HepG2 (cell line): ENCODE measurements at regions not wholly inside any gene's neighbourhood (a gene's known extent, or its start where the extent isn't known, plus 50 kb on each side); places are given as distances from the start of the nearest gene placed in this dataset.

Experiments
- CAMTA2 ChIP-seq: sonication (generic); formaldehyde crosslinking; IDR thresholded peaks from 2 replicates; pipeline ENCODE4 v1.4.0; 2020; ENCODE audit warnings: mild to moderate bottlenecking, missing genetic modification reagents, borderline replicate concordance
- CEBPG ChIP-seq: IDR thresholded peaks from 2 replicates; pipeline ENCODE4 v1.6.1; 2016
- FLYWCH1 ChIP-seq: sonication (generic); formaldehyde crosslinking; IDR thresholded peaks from 2 replicates; pipeline ENCODE4 v1.8.1; 2023; ENCODE audit warnings: mild to moderate bottlenecking, missing genetic modification reagents
- FOXJ3 ChIP-seq: sonication (generic); formaldehyde crosslinking; IDR thresholded peaks from 2 replicates; pipeline ENCODE4 v1.4.0; 2020; ENCODE audit warnings: missing genetic modification reagents, mild to moderate bottlenecking, borderline replicate concordance
- GTF3A ChIP-seq: sonication (generic); formaldehyde crosslinking; conservative IDR thresholded peaks from 2 replicates; pipeline ENCODE4 v1.4.0; 2020; ENCODE audit warnings: mild to moderate bottlenecking, missing genetic modification reagents
- MEF2D ChIP-seq: sonication (generic); formaldehyde crosslinking; IDR thresholded peaks from 2 replicates; pipeline ENCODE4 v1.5.1; 2020; ENCODE audit warnings: mild to moderate bottlenecking, missing genetic modification reagents
- NFE2L1 ChIP-seq: sonication (generic); formaldehyde crosslinking; IDR thresholded peaks from 2 replicates; pipeline ENCODE4 v1.4.0; 2020; ENCODE audit warnings: missing genetic modification reagents, mild to moderate bottlenecking, borderline replicate concordance
- PATZ1 ChIP-seq: sonication (generic); formaldehyde crosslinking; IDR thresholded peaks from 2 replicates; pipeline ENCODE4 v1.4.0; 2020; ENCODE audit warnings: missing genetic modification reagents
- PLSCR1 ChIP-seq: sonication (generic); formaldehyde crosslinking; IDR thresholded peaks from 2 replicates; pipeline ENCODE4 v1.5.0; 2020; ENCODE audit warnings: missing genetic modification reagents, mild to moderate bottlenecking, borderline replicate concordance
- RFXAP ChIP-seq: sonication (generic); formaldehyde crosslinking; IDR thresholded peaks from 2 replicates; pipeline ENCODE4 v1.4.0; 2020; ENCODE audit warnings: missing genetic modification reagents, borderline replicate concordance
- SMAD3 ChIP-seq: sonication (generic); formaldehyde crosslinking; IDR thresholded peaks from 2 replicates; pipeline ENCODE4 v1.4.0; 2020; ENCODE audit warnings: missing genetic modification reagents
- SRY ChIP-seq: sonication (generic); formaldehyde crosslinking; IDR thresholded peaks from 2 replicates; pipeline ENCODE4 v1.8.0; 2022; ENCODE audit warnings: mild to moderate bottlenecking, missing genetic modification reagents
- ZBTB26 ChIP-seq: IDR thresholded peaks from 2 replicates; pipeline ENCODE4 v1.6.1; 2016; ENCODE audit warnings: missing compliant biosample characterization, missing genetic modification reagents, borderline replicate concordance
- ZNF292 ChIP-seq: sonication (generic); formaldehyde crosslinking; IDR thresholded peaks from 2 replicates; pipeline ENCODE4 v1.8.1; 2022; ENCODE audit warnings: mild to moderate bottlenecking, low read depth, missing genetic modification reagents, borderline replicate concordance
- ZNF367 ChIP-seq: sonication (generic); formaldehyde crosslinking; IDR thresholded peaks from 2 replicates; pipeline ENCODE4 v1.4.0; 2020; ENCODE audit warnings: missing genetic modification reagents, borderline replicate concordance
- ZNF556 ChIP-seq: sonication (generic); formaldehyde crosslinking; IDR thresholded peaks from 2 replicates; pipeline ENCODE4 v1.4.0; 2020; ENCODE audit warnings: mild to moderate bottlenecking, missing genetic modification reagents, borderline replicate concordance
- ZNF558 ChIP-seq: sonication (generic); formaldehyde crosslinking; IDR thresholded peaks from 2 replicates; pipeline ENCODE4 v1.9.0; 2022; ENCODE audit warnings: mild to moderate bottlenecking, missing genetic modification reagents, borderline replicate concordance
- ZNF790 ChIP-seq: sonication (generic); formaldehyde crosslinking; IDR thresholded peaks from 2 replicates; pipeline ENCODE4 v1.8.0; 2022; ENCODE audit warnings: missing genetic modification reagents, mild to moderate bottlenecking, borderline replicate concordance
- ZNF883 ChIP-seq: sonication (generic); formaldehyde crosslinking; IDR thresholded peaks from 2 replicates; pipeline ENCODE4 v1.5.1; 2020; ENCODE audit warnings: mild to moderate bottlenecking, missing genetic modification reagents; ENCODE audit errors: not compliant biosample characterization
- TF ChIP-seq, protein P1 (sequence below): sonication (generic); formaldehyde crosslinking; IDR thresholded peaks from 2 replicates; pipeline ENCODE4 v1.8.0; 2022; ENCODE audit warnings: mild to moderate bottlenecking, missing genetic modification reagents, borderline replicate concordance
- TF ChIP-seq, protein P2 (sequence below): sonication (generic); formaldehyde crosslinking; IDR thresholded peaks from 2 replicates; pipeline ENCODE4 v1.5.1; 2020; ENCODE audit warnings: missing genetic modification reagents, mild to moderate bottlenecking, borderline replicate concordance

DNA sequence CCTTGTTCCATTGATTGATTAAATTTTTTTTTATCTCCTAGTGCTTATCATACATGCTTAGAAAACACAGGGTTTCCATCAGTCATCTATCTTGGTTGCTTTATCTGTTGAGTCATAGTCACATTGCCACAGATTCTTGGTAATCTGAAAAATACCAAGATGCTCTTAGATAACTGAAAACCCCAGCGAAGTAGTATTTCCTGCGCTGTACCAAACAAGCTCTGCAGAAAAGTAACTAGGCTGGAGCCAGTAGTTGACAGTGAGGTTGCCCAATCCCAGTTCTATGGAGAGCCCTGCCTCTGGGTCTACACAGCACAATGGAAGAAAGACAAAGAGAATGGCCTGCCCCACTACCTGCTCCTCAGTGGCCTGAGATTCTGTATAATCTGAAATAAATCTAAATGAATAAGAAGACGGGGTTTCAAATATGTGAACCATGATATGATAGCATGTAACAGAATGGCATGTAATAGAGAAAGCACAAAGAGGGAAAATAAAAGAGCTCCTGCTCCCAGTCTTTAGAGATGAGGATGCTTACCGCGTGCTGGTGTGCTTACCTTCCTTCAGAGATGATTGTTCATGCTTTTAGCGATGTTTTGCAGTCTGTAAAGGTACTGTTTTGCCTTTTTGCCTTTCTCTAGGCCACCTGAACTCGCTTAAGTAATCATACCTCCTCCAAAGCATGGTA is 55.3 kb upstream of the RAPGEF2 start (continued):
- TF ChIP-seq PATZ1 (CRISPR knock-in tag) (no peak), FLYWCH1 (no peak), GTF3A (no peak), ZNF790 (CRISPR knock-in tag) (no peak), ZNF883 (CRISPR knock-in tag) (no peak), SMAD3 (CRISPR knock-in tag) (no peak), ZNF558 (no peak), CAMTA2 (CRISPR knock-in tag) (no peak), MEF2D (no peak), SRY (CRISPR knock-in tag) (no peak), NFE2L1 (CRISPR knock-in tag) (no peak), ZNF292 (CRISPR knock-in tag) (no peak), ZNF367 (CRISPR knock-in tag) (no peak), ZNF556 (CRISPR knock-in tag) (no peak), FOXJ3 (CRISPR knock-in tag) (no peak), RFXAP (CRISPR knock-in tag) (no peak), PLSCR1 (CRISPR knock-in tag) (no peak), ZBTB26 (no peak), CEBPG (CRISPR knock-in tag) (peak; percentile 57)
- TF ChIP-seq, protein P1, sequence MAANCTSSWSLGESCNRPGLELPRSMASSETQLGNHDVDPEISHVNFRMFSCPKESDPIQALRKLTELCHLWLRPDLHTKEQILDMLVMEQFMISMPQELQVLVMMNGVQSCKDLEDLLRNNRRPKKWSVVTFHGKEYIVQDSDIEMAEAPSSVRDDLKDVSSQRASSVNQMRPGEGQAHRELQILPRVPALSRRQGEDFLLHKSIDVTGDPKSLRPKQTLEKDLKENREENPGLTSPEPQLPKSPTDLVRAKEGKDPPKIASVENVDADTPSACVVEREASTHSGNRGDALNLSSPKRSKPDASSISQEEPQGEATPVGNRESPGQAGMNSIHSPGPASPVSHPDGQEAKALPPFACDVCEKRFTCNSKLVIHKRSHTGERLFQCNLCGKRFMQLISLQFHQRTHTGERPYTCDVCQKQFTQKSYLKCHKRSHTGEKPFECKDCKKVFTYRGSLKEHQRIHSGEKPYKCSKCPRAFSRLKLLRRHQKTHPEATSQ (CRISPR knock-in tag) = 0 out of 2 replicates have a peak, but pooled peaks have one; percentile 25
- TF ChIP-seq, protein P2, sequence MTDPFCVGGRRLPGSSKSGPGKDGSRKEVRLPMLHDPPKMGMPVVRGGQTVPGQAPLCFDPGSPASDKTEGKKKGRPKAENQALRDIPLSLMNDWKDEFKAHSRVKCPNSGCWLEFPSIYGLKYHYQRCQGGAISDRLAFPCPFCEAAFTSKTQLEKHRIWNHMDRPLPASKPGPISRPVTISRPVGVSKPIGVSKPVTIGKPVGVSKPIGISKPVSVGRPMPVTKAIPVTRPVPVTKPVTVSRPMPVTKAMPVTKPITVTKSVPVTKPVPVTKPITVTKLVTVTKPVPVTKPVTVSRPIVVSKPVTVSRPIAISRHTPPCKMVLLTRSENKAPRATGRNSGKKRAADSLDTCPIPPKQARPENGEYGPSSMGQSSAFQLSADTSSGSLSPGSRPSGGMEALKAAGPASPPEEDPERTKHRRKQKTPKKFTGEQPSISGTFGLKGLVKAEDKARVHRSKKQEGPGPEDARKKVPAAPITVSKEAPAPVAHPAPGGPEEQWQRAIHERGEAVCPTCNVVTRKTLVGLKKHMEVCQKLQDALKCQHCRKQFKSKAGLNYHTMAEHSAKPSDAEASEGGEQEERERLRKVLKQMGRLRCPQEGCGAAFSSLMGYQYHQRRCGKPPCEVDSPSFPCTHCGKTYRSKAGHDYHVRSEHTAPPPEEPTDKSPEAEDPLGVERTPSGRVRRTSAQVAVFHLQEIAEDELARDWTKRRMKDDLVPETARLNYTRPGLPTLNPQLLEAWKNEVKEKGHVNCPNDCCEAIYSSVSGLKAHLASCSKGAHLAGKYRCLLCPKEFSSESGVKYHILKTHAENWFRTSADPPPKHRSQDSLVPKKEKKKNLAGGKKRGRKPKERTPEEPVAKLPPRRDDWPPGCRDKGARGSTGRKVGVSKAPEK (CRISPR knock-in tag) = 0 out of 2 replicates have a peak, but pooled peaks have one; percentile 19
